ENCODE measurements at regions not wholly inside any gene's neighbourhood (a gene's known extent, or its start where the extent isn't known, plus 50 kb on each side); places are given as distances from the start of the nearest gene placed in this dataset.

GRCh38 chr11:106216281-106216680, 138.8 kb downstream of the AASDHPPT start:
- no peaks in the 10 kb centered on the region for H3K4me1 ChIP-seq (ENCODE audit: insufficient read depth, low read length, poor library complexity, severe bottlenecking)
- H3K4me3 ChIP-seq (ENCODE audit: low read depth, low read length, poor library complexity, severe bottlenecking): no peak overlapping the region
- no TSS peak for BruUV-seq (replicated peaks)
- POLR2A ChIA-PET (ENCODE audit: low non-redundant PET): no interaction called here
- DNase-seq (ENCODE audit: low spot score): no peak
- intact Hi-C loops (cut with micrococcal nuclease; ENCODE audit: unreplicated experiment): no loop called here
- TF ChIP-seq EZH2 (IDR thresholded peaks at IDR 0.05; ENCODE audit: borderline replicate concordance, low read depth, low read length, poor library complexity, severe bottlenecking): no peak
- TF ChIP-seq, protein P1, sequence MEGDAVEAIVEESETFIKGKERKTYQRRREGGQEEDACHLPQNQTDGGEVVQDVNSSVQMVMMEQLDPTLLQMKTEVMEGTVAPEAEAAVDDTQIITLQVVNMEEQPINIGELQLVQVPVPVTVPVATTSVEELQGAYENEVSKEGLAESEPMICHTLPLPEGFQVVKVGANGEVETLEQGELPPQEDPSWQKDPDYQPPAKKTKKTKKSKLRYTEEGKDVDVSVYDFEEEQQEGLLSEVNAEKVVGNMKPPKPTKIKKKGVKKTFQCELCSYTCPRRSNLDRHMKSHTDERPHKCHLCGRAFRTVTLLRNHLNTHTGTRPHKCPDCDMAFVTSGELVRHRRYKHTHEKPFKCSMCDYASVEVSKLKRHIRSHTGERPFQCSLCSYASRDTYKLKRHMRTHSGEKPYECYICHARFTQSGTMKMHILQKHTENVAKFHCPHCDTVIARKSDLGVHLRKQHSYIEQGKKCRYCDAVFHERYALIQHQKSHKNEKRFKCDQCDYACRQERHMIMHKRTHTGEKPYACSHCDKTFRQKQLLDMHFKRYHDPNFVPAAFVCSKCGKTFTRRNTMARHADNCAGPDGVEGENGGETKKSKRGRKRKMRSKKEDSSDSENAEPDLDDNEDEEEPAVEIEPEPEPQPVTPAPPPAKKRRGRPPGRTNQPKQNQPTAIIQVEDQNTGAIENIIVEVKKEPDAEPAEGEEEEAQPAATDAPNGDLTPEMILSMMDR (conservative IDR thresholded peaks at IDR 0.05; ENCODE audit: low read depth, low read length): no peak
- H3K27me3 ChIP-seq (replicated peaks; ENCODE audit: insufficient read depth, low read depth, low read length, poor library complexity): peaks cover 14% of the 10 kb centered on the region
- H3K36me3 ChIP-seq (ENCODE audit: insufficient read depth, low read length, poor library complexity, severe bottlenecking): no peaks in the 10 kb centered on the region
- no peak overlapping the region for H3K27ac ChIP-seq (ENCODE audit: low read depth, low read length, poor library complexity, severe bottlenecking)
- no peaks in the 10 kb centered on the region for H3K9me3 ChIP-seq (ENCODE audit: low read depth, low read length, poor library complexity, severe bottlenecking)
- CTCF ChIA-PET: no interaction called here

GRCh38 chr11:106217456-106217855, 140.0 kb downstream of the AASDHPPT start:
- no peaks in the 10 kb centered on the region for H3K4me1 ChIP-seq (ENCODE audit: insufficient read depth, low read length, poor library complexity, severe bottlenecking)
- POLR2A ChIA-PET (ENCODE audit: low non-redundant PET): no interaction called here
- no peaks in the 10 kb centered on the region for H3K36me3 ChIP-seq (ENCODE audit: insufficient read depth, low read length, poor library complexity, severe bottlenecking)
- CTCF ChIA-PET: no interaction called here
- H3K27me3 ChIP-seq (replicated peaks; ENCODE audit: insufficient read depth, low read depth, low read length, poor library complexity): peaks cover 14% of the 10 kb centered on the region
- peaks cover 1% of the 10 kb centered on the region for H3K9me3 ChIP-seq (ENCODE audit: low read depth, low read length, poor library complexity, severe bottlenecking)
- no peak overlapping the region for H3K27ac ChIP-seq (ENCODE audit: low read depth, low read length, poor library complexity, severe bottlenecking)
- TF ChIP-seq EZH2 (IDR thresholded peaks at IDR 0.05; ENCODE audit: borderline replicate concordance, low read depth, low read length, poor library complexity, severe bottlenecking): no peak
- TF ChIP-seq, protein P1 (conservative IDR thresholded peaks at IDR 0.05; ENCODE audit: low read depth, low read length): no peak
- intact Hi-C loops (cut with micrococcal nuclease; ENCODE audit: unreplicated experiment): no loop called here
- DNase-seq (ENCODE audit: low spot score): no peak
- BruUV-seq (replicated peaks): no TSS peak
- no peak overlapping the region for H3K4me3 ChIP-seq (ENCODE audit: low read depth, low read length, poor library complexity, severe bottlenecking)

GRCh38 chr11:106218106-106218505, 140.6 kb downstream of the AASDHPPT start:
- Histone ChIP-seq H3K4me3 (ENCODE audit: low read depth, low read length, poor library complexity, severe bottlenecking) (no peak overlapping the region), H3K36me3 (ENCODE audit: insufficient read depth, low read length, poor library complexity, severe bottlenecking) (no peaks in the 10 kb centered on the region), H3K27ac (ENCODE audit: low read depth, low read length, poor library complexity, severe bottlenecking) (no peak overlapping the region), H3K27me3 (replicated peaks; ENCODE audit: insufficient read depth, low read depth, low read length, poor library complexity) (peaks cover 14% of the 10 kb centered on the region), H3K9me3 (ENCODE audit: low read depth, low read length, poor library complexity, severe bottlenecking) (peaks cover 6% of the 10 kb centered on the region), H3K4me1 (ENCODE audit: insufficient read depth, low read length, poor library complexity, severe bottlenecking) (no peaks in the 10 kb centered on the region)
- CTCF ChIA-PET: no interaction called here
- no TSS peak for BruUV-seq (replicated peaks)
- POLR2A ChIA-PET (ENCODE audit: low non-redundant PET): no interaction called here
- intact Hi-C loops (cut with micrococcal nuclease; ENCODE audit: unreplicated experiment): no loop called here
- DNase-seq (ENCODE audit: low spot score): no peak
- no peak for TF ChIP-seq EZH2 (IDR thresholded peaks at IDR 0.05; ENCODE audit: borderline replicate concordance, low read depth, low read length, poor library complexity, severe bottlenecking)

- no TSS peak for BruUV-seq (replicated peaks)
- POLR2A ChIA-PET (ENCODE audit: low non-redundant PET): no interaction called here
- peaks cover 10% of the 10 kb centered on the region for H3K9me3 ChIP-seq (ENCODE audit: low read depth, low read length, poor library complexity, severe bottlenecking)
- no peak overlapping the region for H3K27ac ChIP-seq (ENCODE audit: low read depth, low read length, poor library complexity, severe bottlenecking)
- intact Hi-C loops (cut with micrococcal nuclease; ENCODE audit: unreplicated experiment): no loop called here
- no peak overlapping the region for H3K4me3 ChIP-seq (ENCODE audit: low read depth, low read length, poor library complexity, severe bottlenecking)
- no peak for DNase-seq (ENCODE audit: low spot score)
- H3K4me1 ChIP-seq (ENCODE audit: insufficient read depth, low read length, poor library complexity, severe bottlenecking): no peaks in the 10 kb centered on the region
- CTCF ChIA-PET: no interaction called here
- TF ChIP-seq, protein P1 (conservative IDR thresholded peaks at IDR 0.05; ENCODE audit: low read depth, low read length): no peak
- no peak for TF ChIP-seq EZH2 (IDR thresholded peaks at IDR 0.05; ENCODE audit: borderline replicate concordance, low read depth, low read length, poor library complexity, severe bottlenecking)
- no peaks in the 10 kb centered on the region for H3K27me3 ChIP-seq (replicated peaks; ENCODE audit: insufficient read depth, low read depth, low read length, poor library complexity)
- H3K36me3 ChIP-seq (ENCODE audit: insufficient read depth, low read length, poor library complexity, severe bottlenecking): no peaks in the 10 kb centered on the region
Measured at GRCh38 chr11:106222626-106223025, 145.2 kb downstream of the AASDHPPT start.

All from A673 (cell line).